ENCODE measurements at regions not wholly inside any gene's neighbourhood (a gene's known extent, or its start where the extent isn't known, plus 50 kb on each side); places are given as distances from the start of the nearest gene placed in this dataset.
"Not testable (repeated sequence)": the region's sequence is repeated elsewhere in the genome, so short reads cannot be mapped to it uniquely, and the experiment has no call there.

GRCh38 chr2:16091576-16092282, 151.4 kb downstream of the MYCN start:
- DNase-seq, result no peak

GRCh38 chr2:16090650-16091575, 150.6 kb downstream of the MYCN start:
- DNase-seq, result no peak

GRCh38 chr2:16089491-16089890, 149.1 kb downstream of the MYCN start:
- not testable (repeated sequence) for DNase-seq

GRCh38 chr2:16088802-16089112, 148.4 kb downstream of the MYCN start:
- DNase-seq, result no peak

GRCh38 chr2:16088035-16088801, 147.9 kb downstream of the MYCN start:
- DNase-seq, result no peak

GRCh38 chr2:16086136-16086535, 145.8 kb downstream of the MYCN start:
- not testable (repeated sequence) for DNase-seq

- no peak for DNase-seq
These were observed 144.7 kb downstream of the MYCN start for GRCh38 chr2:16085073-16085472.

GRCh38 chr2:16084274-16084673, 143.9 kb downstream of the MYCN start:
- DNase-seq, result no peak

GRCh38 chr2:16082276-16082675, 141.9 kb downstream of the MYCN start:
- no peak for DNase-seq

- DNase-seq, result no peak
These were observed 141.2 kb downstream of the MYCN start for GRCh38 chr2:16081316-16082200.

GRCh38 chr2:16080516-16080915, 140.2 kb downstream of the MYCN start:
- no peak for DNase-seq

- DNase-seq, result no peak
These were observed 139.7 kb downstream of the MYCN start for GRCh38 chr2:16080071-16080470.

- DNase-seq, result no peak
These were observed 139.3 kb downstream of the MYCN start for GRCh38 chr2:16079637-16080036.

- no peak for DNase-seq
These were observed 137.3 kb downstream of the MYCN start for GRCh38 chr2:16077601-16078000.

- DNase-seq, result no peak
These were observed 136.6 kb downstream of the MYCN start for GRCh38 chr2:16076911-16077310.

GRCh38 chr2:16075045-16076012, 135.0 kb downstream of the MYCN start:
- DNase-seq, result no peak

- DNase-seq, result no peak
These were observed 133.6 kb downstream of the MYCN start for GRCh38 chr2:16073921-16074425.

- no peak for DNase-seq
These were observed 133.1 kb downstream of the MYCN start for GRCh38 chr2:16073471-16073870.

- DNase-seq, result no peak
These were observed 132.4 kb downstream of the MYCN start for GRCh38 chr2:16072638-16073290.

GRCh38 chr2:16071865-16072637, 131.7 kb downstream of the MYCN start:
- no peak for DNase-seq

Measured in cerebellar nuclear complex (tissue), 1 donor.